ENCODE measurements at regions not wholly inside any gene's neighbourhood (a gene's known extent, or its start where the extent isn't known, plus 50 kb on each side); places are given as distances from the start of the nearest gene placed in this dataset.

DNA sequence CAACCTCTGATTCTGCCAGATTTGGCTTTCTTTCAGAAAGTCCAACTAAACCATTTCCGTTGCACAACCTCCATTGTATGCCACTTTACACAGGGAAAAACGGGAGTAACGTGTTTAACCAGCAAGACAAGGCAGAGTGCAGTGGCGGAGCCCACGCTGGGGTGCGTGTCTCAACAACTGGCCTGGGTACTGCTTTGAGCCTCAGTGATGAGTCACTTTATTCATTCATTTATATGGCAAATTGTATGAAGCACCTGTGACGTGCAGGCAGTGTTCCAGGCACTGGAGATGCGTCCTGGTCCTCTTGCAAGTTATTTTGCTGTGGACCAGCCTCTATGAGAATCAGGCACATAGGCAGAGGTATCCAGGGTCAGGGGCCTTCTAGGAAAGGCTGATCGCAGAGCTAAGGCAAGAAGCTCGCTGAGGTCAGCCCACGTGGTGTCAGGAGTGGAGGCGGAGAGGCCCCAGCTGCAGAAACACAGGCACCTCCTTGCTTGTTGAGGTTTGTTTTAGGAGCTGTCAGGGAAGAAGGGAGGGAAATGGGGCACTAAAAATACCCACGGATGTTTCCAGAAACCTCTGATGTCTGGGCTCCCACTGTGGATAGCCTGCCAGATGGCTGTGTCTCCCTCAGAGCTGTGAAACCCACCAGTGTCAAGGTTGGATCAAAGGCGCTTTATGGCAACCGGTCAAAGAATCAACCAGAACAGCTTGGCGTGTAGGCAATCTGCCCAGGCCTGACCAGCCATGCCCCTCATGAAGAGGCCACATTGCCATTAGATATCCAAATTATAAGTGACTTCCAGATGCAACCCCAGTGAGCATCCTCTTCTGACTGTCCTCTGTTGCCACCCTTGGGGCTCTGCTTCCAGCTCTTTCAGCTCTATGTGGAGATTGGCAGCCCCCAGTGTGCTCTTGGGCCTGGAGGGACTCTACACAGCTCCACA, 157.2 kb downstream of the CD83 start:
- no peak for DNase-seq
- POLR2A ChIA-PET, result no interaction called here
- no peaks in the 10 kb centered on the region for H3K79me2 ChIP-seq (ENCODE audit: insufficient read depth)
- H3K4me1 ChIP-seq (ENCODE audit: control insufficient read depth in 1 of 2, insufficient read depth in 2 of 2, low read depth in 1 of 2, low read length in 1 of 2), result peaks cover 0 to 3% of the 10 kb centered on the region in 2 experiments; a peak in 1 of 4 replicates
- H2AFZ ChIP-seq (ENCODE audit: low read depth), result no peak overlapping the region
- H3K27me3 ChIP-seq (ENCODE audit: insufficient read depth), result no peaks in the 10 kb centered on the region
- H3F3A ChIP-seq (replicated peaks; ENCODE audit: insufficient read depth), result no peaks in the 10 kb centered on the region
- no peak overlapping the region for H3K27ac ChIP-seq (ENCODE audit: low read depth in 2 of 2, low read length in 1 of 2)
- TF ChIP-seq RFX5 (IDR thresholded peaks at IDR 0.05; ENCODE audit: low read length) (no peak), CTCF (IDR thresholded peaks at IDR 0.05) (no peak), IRF3 (IDR thresholded peaks at IDR 0.05; ENCODE audit: low read depth, low read length) (no peak), MXI1 (IDR thresholded peaks at IDR 0.05; ENCODE audit: low read depth, low read length) (no peak), FOSL2 (IDR thresholded peaks at IDR 0.05; ENCODE audit: borderline replicate concordance, low read depth) (no peak), SMC3 (IDR thresholded peaks at IDR 0.05; ENCODE audit: low read depth, low read length) (no peak), FOXJ3 (CRISPR knock-in tag; IDR thresholded peaks at IDR 0.05) (no peak), REST (IDR thresholded peaks at IDR 0.05; ENCODE audit: low read depth, low read length) (no peak)
- H3K36me3 ChIP-seq (replicated peaks in 1 of 2; ENCODE audit: control insufficient read depth in 1 of 2, insufficient read depth in 2 of 2, low read length in 1 of 2), result no peaks in the 10 kb centered on the region
- WGBS (ENCODE audit: low lambda C conversion rate), result 51% methylated on average over 15 of the region's 16 CpGs
- CTCF ChIA-PET, result no interaction called here
- H3K9me3 ChIP-seq, result no peaks in the 10 kb centered on the region
- no peak overlapping the region for H3K9ac ChIP-seq
- no peak overlapping the region for H3K4me3 ChIP-seq (ENCODE audit: low read depth in 2 of 2, low read length in 1 of 2)
- H3K4me2 ChIP-seq, result no peak overlapping the region
- H3K9me2 ChIP-seq, result no peaks in the 10 kb centered on the region
- H4K20me1 ChIP-seq (ENCODE audit: insufficient read depth), result no peaks in the 10 kb centered on the region

DNA sequence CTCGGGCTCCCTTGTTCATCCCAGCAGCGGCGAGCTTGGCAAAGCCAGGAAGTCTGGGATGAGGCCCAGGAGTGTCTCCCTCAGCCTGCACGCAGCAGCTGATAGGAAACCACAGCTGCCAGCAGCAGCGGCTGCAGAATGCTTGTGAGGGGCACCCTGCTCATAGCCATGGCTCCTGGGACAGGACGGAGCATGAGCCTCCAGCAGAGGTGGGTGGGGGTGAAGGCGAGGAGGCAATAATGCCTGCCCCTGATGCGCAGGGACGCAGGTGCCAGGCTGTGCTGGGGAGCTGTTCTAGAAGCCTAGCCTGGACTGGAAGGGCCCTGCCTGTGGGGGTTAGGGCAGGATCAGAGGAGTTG, 157.9 kb downstream of the CD83 start:
- 51% methylated on average over 8 of the region's 9 CpGs for WGBS (ENCODE audit: low lambda C conversion rate)
- Histone ChIP-seq H3K4me1 (ENCODE audit: control insufficient read depth in 1 of 2, insufficient read depth in 2 of 2, low read depth in 1 of 2, low read length in 1 of 2) (peaks cover 0 to 3% of the 10 kb centered on the region in 2 experiments; a peak in 1 of 4 replicates), H3K79me2 (ENCODE audit: insufficient read depth) (no peaks in the 10 kb centered on the region), H3F3A (replicated peaks; ENCODE audit: insufficient read depth) (no peaks in the 10 kb centered on the region), H3K4me2 (no peak overlapping the region), H3K36me3 (replicated peaks in 1 of 2; ENCODE audit: control insufficient read depth in 1 of 2, insufficient read depth in 2 of 2, low read length in 1 of 2) (no peaks in the 10 kb centered on the region), H4K20me1 (ENCODE audit: insufficient read depth) (no peaks in the 10 kb centered on the region), H3K9me3 (no peaks in the 10 kb centered on the region), H3K9me2 (no peaks in the 10 kb centered on the region), H3K9ac (no peak overlapping the region), H2AFZ (ENCODE audit: low read depth) (no peak overlapping the region), H3K27ac (ENCODE audit: low read depth in 2 of 2, low read length in 1 of 2) (no peak overlapping the region), H3K4me3 (ENCODE audit: low read depth in 2 of 2, low read length in 1 of 2) (no peak overlapping the region), H3K27me3 (ENCODE audit: insufficient read depth) (no peaks in the 10 kb centered on the region)
- ChIA-PET CTCF (no interaction called here), POLR2A (no interaction called here)
- no peak for DNase-seq
- TF ChIP-seq FOXJ3 (CRISPR knock-in tag; IDR thresholded peaks at IDR 0.05) (no peak), TEAD4 (IDR thresholded peaks at IDR 0.05; ENCODE audit: borderline replicate concordance, insufficient read depth) (no peak), MAX (IDR thresholded peaks at IDR 0.05; ENCODE audit: low read depth) (no peak), GATA2 (CRISPR knock-in tag; IDR thresholded peaks at IDR 0.05) (no peak), EP300 (IDR thresholded peaks at IDR 0.05; ENCODE audit: borderline replicate concordance in 1 of 2, low read depth in 1 of 2, low read length in 1 of 2) (no peak), SIN3A (IDR thresholded peaks at IDR 0.05; ENCODE audit: borderline replicate concordance, low read depth, low read length) (no peak), ZBTB33 (IDR thresholded peaks at IDR 0.05; ENCODE audit: borderline replicate concordance, low read depth) (no peak), YY1 (IDR thresholded peaks at IDR 0.05; ENCODE audit: low read depth) (no peak), GABPA (IDR thresholded peaks at IDR 0.05; ENCODE audit: low read depth) (no peak), JUND (IDR thresholded peaks at IDR 0.05) (no peak), EZH2phosphoT487 (IDR thresholded peaks at IDR 0.05; ENCODE audit: borderline replicate concordance, low read depth) (no peak)

All from SK-N-SH (cell line).